Central memory CD8-positive, alpha-beta T cell (primary cell): ENCODE measurements at regions not wholly inside any gene's neighbourhood (a gene's known extent, or its start where the extent isn't known, plus 50 kb on each side); places are given as distances from the start of the nearest gene placed in this dataset.

ENCODE experiments used
- ATAC-seq: fragments of 150-1000 bp; cut with Tn5 transposase; replicated peaks from 2 replicates; pipeline ENCODE4 v1.10.0; 2022; ENCODE audit warnings: mild to moderate bottlenecking, moderate FRiP score, moderate number of reproducible peaks; ENCODE audit not compliant: poor library complexity, severe bottlenecking; ENCODE audit errors: extremely low read depth
- DNase-seq, 2 donors: peaks; one replicate each; pipeline ENCODE4 v3.0.0; 2021; ENCODE audit warnings: low spot score in 2 of 2
- H3K27ac Mint-ChIP-seq: one replicate; pipeline ENCODE4 v1.8.0; 2022; ENCODE audit warnings: low read depth, mild to moderate bottlenecking, moderate library complexity, mixed read lengths
- H3K27me3 Mint-ChIP-seq: one replicate; pipeline ENCODE4 v1.8.0; 2022; ENCODE audit warnings: mixed read lengths
- H3K36me3 Mint-ChIP-seq: one replicate; pipeline ENCODE4 v1.8.0; 2022; ENCODE audit warnings: mild to moderate bottlenecking, moderate library complexity, mixed read lengths; ENCODE audit not compliant: insufficient read depth
- H3K4me1 Mint-ChIP-seq: one replicate; pipeline ENCODE4 v1.8.0; 2022; ENCODE audit warnings: mixed read lengths
- H3K4me3 Mint-ChIP-seq: one replicate; pipeline ENCODE4 v1.8.0; 2022; ENCODE audit warnings: mild to moderate bottlenecking, moderate library complexity, mixed read lengths
- H3K9me3 Mint-ChIP-seq: one replicate; pipeline ENCODE4 v1.8.0; 2022; ENCODE audit warnings: mixed read lengths

DNA sequence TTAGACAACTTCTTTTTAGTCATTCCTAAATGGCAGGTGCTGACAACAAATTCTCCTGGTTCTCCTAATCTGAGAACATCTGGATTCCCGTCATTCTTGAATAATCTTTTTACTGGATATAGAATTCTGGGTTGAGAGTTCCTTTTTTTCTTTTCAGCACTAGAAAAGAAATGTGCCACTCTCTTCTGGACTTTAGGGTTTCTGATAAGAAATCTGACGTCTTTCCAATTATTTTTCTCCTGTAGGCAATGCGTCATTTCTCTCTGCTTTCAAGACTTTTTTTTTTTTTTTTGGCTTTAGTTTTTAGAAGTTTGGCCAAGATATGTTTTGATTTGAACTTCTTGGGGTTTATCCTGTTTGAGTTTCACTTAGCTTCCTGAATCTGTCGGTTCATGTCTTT, 66.1 kb upstream of the RNF24 start:
- Mint-ChIP-seq H3K4me1 (peaks cover 36% of the 10 kb centered on the region), H3K27me3 (no peaks in the 10 kb centered on the region)
- DNase-seq, result no peak

GRCh38 chr20:4076671-4077070, 61.3 kb upstream of the RNF24 start:
- no peaks in the 10 kb centered on the region for H3K36me3 Mint-ChIP-seq
- no peak for ATAC-seq

More for the DNA sequence above, 66.1 kb upstream of the RNF24 start:
- Mint-ChIP-seq H3K4me3 (no peak overlapping the region), H3K9me3 (peaks cover 6% of the 10 kb centered on the region), H3K36me3 (peaks cover 5% of the 10 kb centered on the region), H3K27ac (peak overlapping the region; percentile 72)
- no peak for ATAC-seq

DNA sequence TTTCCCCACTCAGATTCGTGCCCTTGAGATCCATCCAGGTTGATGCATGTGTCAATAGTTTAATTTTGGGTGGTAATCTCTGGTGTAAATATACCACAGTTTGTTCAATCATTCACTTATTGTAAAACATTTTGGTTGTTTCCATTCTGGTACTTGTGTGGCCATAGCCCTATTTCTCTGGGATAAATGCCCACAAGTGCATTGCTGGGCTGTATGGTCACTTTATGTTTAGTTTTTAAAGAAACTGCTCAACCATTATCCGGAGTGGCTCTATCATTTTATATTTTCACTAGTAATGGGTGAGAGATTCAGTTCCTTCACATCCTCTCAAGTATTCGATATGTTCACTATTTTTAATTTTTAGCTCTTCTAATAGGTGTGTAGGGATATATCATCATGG, 60.7 kb upstream of the RNF24 start:
- DNase-seq, result no peak
- H3K36me3 Mint-ChIP-seq, result no peaks in the 10 kb centered on the region
- no peak for ATAC-seq
- H3K9me3 Mint-ChIP-seq, result no peaks in the 10 kb centered on the region
- H3K27me3 Mint-ChIP-seq, result no peaks in the 10 kb centered on the region
- peaks cover 11% of the 10 kb centered on the region for H3K4me1 Mint-ChIP-seq
- no peak overlapping the region for H3K27ac Mint-ChIP-seq
- no peak overlapping the region for H3K4me3 Mint-ChIP-seq

More at GRCh38 chr20:4076671-4077070, 61.3 kb upstream of the RNF24 start:
- H3K9me3 Mint-ChIP-seq, result no peaks in the 10 kb centered on the region
- no peak overlapping the region for H3K27ac Mint-ChIP-seq
- peaks cover 13% of the 10 kb centered on the region for H3K4me1 Mint-ChIP-seq
- no peak overlapping the region for H3K4me3 Mint-ChIP-seq
- H3K27me3 Mint-ChIP-seq, result no peaks in the 10 kb centered on the region
- no peak for DNase-seq

DNA sequence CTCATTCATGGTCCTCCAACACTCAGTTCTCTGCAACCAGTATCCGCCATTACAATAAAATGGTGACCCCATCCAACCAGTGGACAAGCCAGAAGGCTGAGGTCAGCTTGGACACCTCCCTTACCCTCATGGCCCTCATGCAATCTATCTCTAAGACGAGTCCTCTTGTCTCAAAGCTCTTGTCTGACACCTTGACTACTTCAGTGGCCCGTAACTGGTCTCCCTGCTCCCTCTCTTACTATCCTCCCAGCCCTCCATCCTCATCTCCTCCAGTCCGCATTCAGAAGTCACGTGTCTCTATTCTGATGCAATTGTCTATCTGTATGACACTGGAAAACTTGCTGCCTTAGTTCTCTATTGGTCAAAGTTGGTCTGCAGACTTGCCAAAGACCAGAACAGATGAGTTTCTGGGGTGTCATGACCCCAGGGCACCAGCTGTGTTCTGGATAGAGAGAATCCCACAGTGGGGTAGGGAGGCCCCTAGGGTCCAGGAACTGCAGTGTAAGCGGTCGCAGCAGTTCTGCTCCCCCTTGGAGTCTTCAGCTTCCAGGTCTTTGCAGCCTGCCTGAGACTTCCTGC, 59.6 kb upstream of the RNF24 start:
- H3K27ac Mint-ChIP-seq, result no peak overlapping the region
- H3K4me3 Mint-ChIP-seq, result no peak overlapping the region
- no peaks in the 10 kb centered on the region for H3K9me3 Mint-ChIP-seq
- H3K36me3 Mint-ChIP-seq, result no peaks in the 10 kb centered on the region
- ATAC-seq (no peak), DNase-seq (no peak)
- peaks cover 11% of the 10 kb centered on the region for H3K4me1 Mint-ChIP-seq
- H3K27me3 Mint-ChIP-seq, result no peaks in the 10 kb centered on the region

- no peaks in the 10 kb centered on the region for H3K36me3 Mint-ChIP-seq
- H3K27me3 Mint-ChIP-seq, result no peaks in the 10 kb centered on the region
- H3K9me3 Mint-ChIP-seq, result no peaks in the 10 kb centered on the region
- no peak for DNase-seq
- H3K4me1 Mint-ChIP-seq, result peaks cover 11% of the 10 kb centered on the region
- H3K27ac Mint-ChIP-seq, result no peak overlapping the region
- ATAC-seq, result no peak
- no peak overlapping the region for H3K4me3 Mint-ChIP-seq
Measured at GRCh38 chr20:4073852-4074741, 58.7 kb upstream of the RNF24 start.

GRCh38 chr20:4071178-4071693, 55.9 kb upstream of the RNF24 start:
- H3K4me3 Mint-ChIP-seq, result no peak overlapping the region
- H3K4me1 Mint-ChIP-seq, result no peaks in the 10 kb centered on the region
- no peaks in the 10 kb centered on the region for H3K27me3 Mint-ChIP-seq
- H3K27ac Mint-ChIP-seq, result no peak overlapping the region
- ATAC-seq (no peak), DNase-seq (no peak)
- H3K9me3 Mint-ChIP-seq, result no peaks in the 10 kb centered on the region
- H3K36me3 Mint-ChIP-seq, result no peaks in the 10 kb centered on the region

DNA sequence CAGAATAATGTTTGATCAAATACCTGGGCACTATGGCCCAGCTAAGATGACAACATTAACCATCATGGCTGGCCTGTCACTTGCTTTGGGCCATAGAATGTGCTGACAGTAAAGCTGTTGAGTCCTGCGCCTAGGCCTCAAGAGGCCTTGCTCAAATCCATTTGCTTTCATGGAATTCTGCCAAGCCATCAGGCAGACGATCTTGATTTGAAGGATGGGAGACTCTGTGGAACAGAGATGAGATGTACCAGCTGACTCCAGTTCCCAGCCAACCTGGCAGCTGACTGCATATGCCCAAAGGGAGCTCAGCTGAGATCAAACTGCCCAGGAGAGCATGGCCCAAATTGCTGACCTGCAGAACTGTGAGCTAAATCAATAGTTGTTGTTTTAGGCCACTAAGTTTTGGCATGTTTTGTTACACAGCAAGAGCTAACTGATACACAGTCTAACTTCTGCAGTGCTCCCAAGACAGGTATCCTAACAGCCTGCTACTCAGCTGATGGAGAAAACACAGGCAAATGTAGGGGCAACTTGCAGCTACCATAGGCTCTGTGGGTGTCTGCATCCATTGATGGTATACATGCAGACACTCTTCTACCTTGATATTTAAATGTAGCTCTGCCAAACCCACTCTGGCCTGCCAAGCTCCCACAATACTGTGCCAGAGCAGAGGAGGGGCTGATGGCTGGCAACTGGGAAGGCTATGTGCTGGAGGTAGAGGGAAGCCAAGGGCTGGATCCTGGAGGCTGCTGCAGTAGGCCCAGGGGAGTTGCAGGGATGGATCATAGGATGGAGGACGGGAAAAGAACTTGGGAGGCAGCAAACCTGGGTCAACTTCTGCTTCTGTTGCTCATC, 55.2 kb upstream of the RNF24 start:
- no peak overlapping the region for H3K27ac Mint-ChIP-seq
- no peaks in the 10 kb centered on the region for H3K36me3 Mint-ChIP-seq
- no peaks in the 10 kb centered on the region for H3K27me3 Mint-ChIP-seq
- H3K4me3 Mint-ChIP-seq, result no peak overlapping the region
- no peaks in the 10 kb centered on the region for H3K4me1 Mint-ChIP-seq
- no peak for DNase-seq
- no peak for ATAC-seq
- no peaks in the 10 kb centered on the region for H3K9me3 Mint-ChIP-seq

GRCh38 chr20:4069751-4070150, 54.4 kb upstream of the RNF24 start:
- Mint-ChIP-seq H3K27ac (no peak overlapping the region), H3K4me1 (no peaks in the 10 kb centered on the region), H3K36me3 (no peaks in the 10 kb centered on the region), H3K4me3 (no peak overlapping the region), H3K27me3 (no peaks in the 10 kb centered on the region), H3K9me3 (no peaks in the 10 kb centered on the region)
- no peak for ATAC-seq
- DNase-seq, result no peak

DNA sequence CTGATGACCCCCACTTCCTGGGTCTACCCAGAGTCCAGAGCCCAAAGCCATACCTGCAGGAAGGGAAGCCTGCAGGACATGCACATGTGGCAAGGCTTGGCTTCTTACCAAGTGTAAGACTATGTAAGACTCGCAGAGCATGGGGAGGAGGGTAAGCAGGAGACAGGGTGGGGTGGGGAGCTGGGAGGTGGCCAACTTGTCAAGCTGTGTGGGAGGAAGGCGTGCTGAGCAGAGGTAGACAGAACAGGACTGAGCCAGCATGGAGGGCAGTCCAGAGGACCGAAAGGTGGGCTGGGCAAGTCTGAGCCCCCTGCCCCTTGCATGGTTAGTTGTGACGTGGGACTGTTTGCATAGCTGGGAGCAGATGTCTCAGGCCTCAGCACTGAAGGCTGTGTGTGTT, 53.4 kb upstream of the RNF24 start:
- H3K27ac Mint-ChIP-seq, result no peak overlapping the region
- H3K9me3 Mint-ChIP-seq, result no peaks in the 10 kb centered on the region
- H3K36me3 Mint-ChIP-seq, result no peaks in the 10 kb centered on the region
- no peak for DNase-seq
- H3K27me3 Mint-ChIP-seq, result no peaks in the 10 kb centered on the region
- H3K4me3 Mint-ChIP-seq, result no peak overlapping the region
- H3K4me1 Mint-ChIP-seq, result no peaks in the 10 kb centered on the region
- ATAC-seq, result no peak

DNA sequence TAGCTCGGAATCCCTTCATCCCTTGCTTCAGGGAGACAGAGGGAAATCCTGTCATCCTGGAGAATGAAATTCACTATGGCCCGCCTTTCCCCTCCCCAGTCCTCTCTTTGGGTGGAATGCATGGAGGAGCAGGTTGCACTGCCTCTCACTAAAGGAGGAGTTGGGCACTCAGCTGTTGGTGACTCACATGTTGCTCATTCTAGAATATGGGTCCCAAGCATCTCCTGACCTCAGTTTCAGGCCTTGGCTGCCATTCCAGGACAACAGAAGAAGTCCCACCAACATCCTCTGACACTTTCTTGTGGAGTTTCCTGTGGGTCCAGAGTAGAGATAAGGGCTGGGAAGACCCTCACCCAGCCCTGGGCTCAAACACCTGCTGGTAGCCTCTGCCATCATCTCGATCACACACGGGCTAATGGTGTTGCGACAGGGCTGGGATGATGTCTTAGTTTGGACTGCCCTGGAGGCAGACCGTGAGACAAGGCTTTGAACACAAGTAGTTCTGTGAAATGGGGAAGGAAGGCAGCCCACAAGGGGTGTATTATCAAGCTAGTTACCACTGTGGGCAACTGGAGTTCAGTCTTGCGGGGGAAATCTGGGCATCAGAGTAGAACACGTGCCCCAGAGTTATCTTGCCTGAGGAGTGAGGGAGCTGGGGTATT, 52.4 kb upstream of the RNF24 start:
- no peaks in the 10 kb centered on the region for H3K27me3 Mint-ChIP-seq
- DNase-seq, result no peak
- no peaks in the 10 kb centered on the region for H3K36me3 Mint-ChIP-seq
- H3K9me3 Mint-ChIP-seq, result no peaks in the 10 kb centered on the region
- no peaks in the 10 kb centered on the region for H3K4me1 Mint-ChIP-seq
- no peak overlapping the region for H3K27ac Mint-ChIP-seq
- H3K4me3 Mint-ChIP-seq, result no peak overlapping the region
- ATAC-seq, result no peak

- Mint-ChIP-seq H3K4me1 (no peaks in the 10 kb centered on the region), H3K4me3 (no peak overlapping the region), H3K27me3 (no peaks in the 10 kb centered on the region), H3K27ac (no peak overlapping the region), H3K9me3 (no peaks in the 10 kb centered on the region), H3K36me3 (no peaks in the 10 kb centered on the region)
- DNase-seq (no peak), ATAC-seq (no peak)
Measured at GRCh38 chr20:4066551-4066950, 51.2 kb upstream of the RNF24 start.

GRCh38 chr20:4065391-4065844, 50.1 kb upstream of the RNF24 start:
- Mint-ChIP-seq H3K27ac (no peak overlapping the region), H3K27me3 (no peaks in the 10 kb centered on the region), H3K4me1 (no peaks in the 10 kb centered on the region)

More at GRCh38 chr20:4065391-4065844, 50.1 kb upstream of the RNF24 start:
- Mint-ChIP-seq H3K4me3 (no peak overlapping the region), H3K36me3 (no peaks in the 10 kb centered on the region), H3K9me3 (no peaks in the 10 kb centered on the region)
- DNase-seq (no peak), ATAC-seq (no peak)
